Right cardiac atrium (tissue), 5 donors: ENCODE measurements at regions not wholly inside any gene's neighbourhood (a gene's known extent, or its start where the extent isn't known, plus 50 kb on each side); places are given as distances from the start of the nearest gene placed in this dataset.

Experiments
- ATAC-seq, 2 donors: fragments of 200-7000 bp; cut with Tn5 transposase; one replicate each; pipeline versions ENCODE4 v1.8.0 to v1.9.1; 2020; ENCODE audit warnings: moderate library complexity in 2 of 2, mild to moderate bottlenecking in 1 of 2
- DNase-seq, 3 donors: peaks; one replicate each; pipeline ENCODE4 v3.0.0-alpha.2; 2020
- H3K27ac ChIP-seq: one replicate; pipeline ENCODE4 v1.5.1; 2013; ENCODE audit warnings: mild to moderate bottlenecking, low read length, control low read depth, moderate library complexity
- H3K27me3 ChIP-seq: one replicate; pipeline ENCODE4 v1.6.1; 2013; ENCODE audit not compliant: control insufficient read depth, insufficient read depth
- H3K4me1 ChIP-seq: one replicate; pipeline ENCODE4 v1.6.1; 2013; ENCODE audit warnings: low read length; ENCODE audit not compliant: control insufficient read depth, insufficient read depth
- H3K4me3 ChIP-seq: one replicate; pipeline ENCODE4 v1.5.1; 2013; ENCODE audit warnings: low read length, control low read depth
- H3K9me3 ChIP-seq: one replicate; pipeline ENCODE4 v1.6.1; 2013; ENCODE audit warnings: low read length; ENCODE audit not compliant: control insufficient read depth
- WGBS: extraction: QIAGEN DNeasy Blood & Tissue Kit; methylation state at CpG from one replicate; pipeline ENCODE4 v1.1.7; 2013; 5-methylcytosine and 5-hydroxymethylcytosine counted together
- intact Hi-C, 4 donors: fragments of 100-400 bp; cut with DNase I; formaldehyde crosslinking; loops; one replicate each; pipeline versions ENCODE4 v1.11.0 to v1.14.0; 2022 to 2023
- donor health status: healthy with polysubstance abuse.
- donor health status: DM: no; HTN: yes; CAD: no.
- donor health status: DM: no; HTN: no; CAD: no.
- donor health status: DM: no; HTN: yes; CAD: no; lungs with severe emphysema.
- donor health status: DM: yes; HTN: yes; CAD: no.

- H3K27ac ChIP-seq: no peak overlapping the region
These were observed 382.1 kb downstream of the MN1 start for GRCh38 chr22:27419473-27419872.

GRCh38 chr22:27420195-27420816 is 381.2 kb downstream of the MN1 start:
- Histone ChIP-seq H3K9me3 (no peaks in the 10 kb centered on the region), H3K27me3 (no peaks in the 10 kb centered on the region), H3K4me1 (peaks cover 5% of the 10 kb centered on the region), H3K27ac (peak overlapping the region; percentile 65), H3K4me3 (no peak overlapping the region)
- peak; percentile 45 to 81 (median 68) for DNase-seq
- WGBS: 63% methylated on average over 6 of the region's 6 CpGs
- intact Hi-C loops: no loop called here
- peak; percentile 38 to 54 for ATAC-seq

More at GRCh38 chr22:27419473-27419872, 382.1 kb downstream of the MN1 start:
- Histone ChIP-seq H3K4me1 (peaks cover 5% of the 10 kb centered on the region), H3K9me3 (no peaks in the 10 kb centered on the region), H3K27me3 (no peaks in the 10 kb centered on the region), H3K4me3 (no peak overlapping the region)
- 61% methylated on average over 7 of the region's 7 CpGs for WGBS
- no peak for ATAC-seq
- DNase-seq: no peak
- intact Hi-C loops: no loop called here

GRCh38 chr22:27420817-27421361 is 380.7 kb downstream of the MN1 start:
- ATAC-seq: peak; percentile 88
- WGBS: 12% methylated on average over 27 of the region's 27 CpGs
- H3K9me3 ChIP-seq: no peaks in the 10 kb centered on the region
- DNase-seq: peak; percentile 86 to 95 (median 92)
- no peak overlapping the region for H3K27ac ChIP-seq
- peaks cover 5% of the 10 kb centered on the region for H3K4me1 ChIP-seq
- H3K4me3 ChIP-seq: no peak overlapping the region
- no peaks in the 10 kb centered on the region for H3K27me3 ChIP-seq
- intact Hi-C loops: no loop called here

GRCh38 chr22:27422442-27422841 is 379.1 kb downstream of the MN1 start:
- Histone ChIP-seq H3K9me3 (no peaks in the 10 kb centered on the region), H3K27ac (no peak overlapping the region), H3K27me3 (no peaks in the 10 kb centered on the region), H3K4me3 (no peak overlapping the region), H3K4me1 (peaks cover 5% of the 10 kb centered on the region)
- ATAC-seq (no peak), DNase-seq (no peak)
- intact Hi-C loops: no loop called here

GRCh38 chr22:27424319-27424718 is 377.2 kb downstream of the MN1 start:
- Histone ChIP-seq H3K4me3 (no peak overlapping the region), H3K27me3 (no peaks in the 10 kb centered on the region), H3K9me3 (no peaks in the 10 kb centered on the region), H3K4me1 (peaks cover 5% of the 10 kb centered on the region), H3K27ac (no peak overlapping the region)
- intact Hi-C loops: no loop called here
- ATAC-seq (no peak), DNase-seq (no peak)

- ATAC-seq (no peak), DNase-seq (no peak)
- H3K27ac ChIP-seq: no peak overlapping the region
- peaks cover 4% of the 10 kb centered on the region for H3K9me3 ChIP-seq
- H3K4me1 ChIP-seq: no peaks in the 10 kb centered on the region
- WGBS: 87% methylated on average over 10 of the region's 10 CpGs
- intact Hi-C loops: no loop called here
- no peaks in the 10 kb centered on the region for H3K27me3 ChIP-seq
- H3K4me3 ChIP-seq: no peak overlapping the region
These were observed 372.1 kb downstream of the MN1 start for GRCh38 chr22:27429476-27429875.

- Histone ChIP-seq H3K4me3 (no peak overlapping the region), H3K27ac (no peak overlapping the region), H3K4me1 (no peaks in the 10 kb centered on the region), H3K9me3 (peaks cover 4% of the 10 kb centered on the region), H3K27me3 (no peaks in the 10 kb centered on the region)
- 62% methylated on average over 7 of the region's 7 CpGs for WGBS
- no peak for ATAC-seq
- no peak for DNase-seq
- intact Hi-C loops: no loop called here
These were observed 370.5 kb downstream of the MN1 start for GRCh38 chr22:27431081-27431480.

- H3K4me1 ChIP-seq: no peaks in the 10 kb centered on the region
- WGBS: 69% methylated on average over 4 of the region's 4 CpGs
- no peaks in the 10 kb centered on the region for H3K27me3 ChIP-seq
- H3K27ac ChIP-seq: no peak overlapping the region
- no peak for DNase-seq
- peaks cover 4% of the 10 kb centered on the region for H3K9me3 ChIP-seq
- H3K4me3 ChIP-seq: no peak overlapping the region
- ATAC-seq: no peak
- intact Hi-C loops: no loop called here
These were observed 369.7 kb downstream of the MN1 start for GRCh38 chr22:27431896-27432295.

- DNase-seq (no peak), ATAC-seq (no peak)
- intact Hi-C loops: no loop called here
- peaks cover 4% of the 10 kb centered on the region for H3K9me3 ChIP-seq
- no peak overlapping the region for H3K27ac ChIP-seq
- 87% methylated on average over 1 of the region's 1 CpG for WGBS
- H3K4me3 ChIP-seq: no peak overlapping the region
- H3K4me1 ChIP-seq: peaks cover 2% of the 10 kb centered on the region
- no peaks in the 10 kb centered on the region for H3K27me3 ChIP-seq
These were observed 368.5 kb downstream of the MN1 start for GRCh38 chr22:27433099-27433498.

- Histone ChIP-seq H3K9me3 (peaks cover 4% of the 10 kb centered on the region), H3K27ac (no peak overlapping the region), H3K4me1 (peaks cover 2% of the 10 kb centered on the region), H3K4me3 (no peak overlapping the region), H3K27me3 (no peaks in the 10 kb centered on the region)
- ATAC-seq: no peak
- 82% methylated on average over 10 of the region's 10 CpGs for WGBS
- no peak for DNase-seq
- intact Hi-C loops: no loop called here
These were observed 367.9 kb downstream of the MN1 start for GRCh38 chr22:27433585-27434190.

GRCh38 chr22:27434898-27435297 is 366.7 kb downstream of the MN1 start:
- H3K9me3 ChIP-seq: peaks cover 4% of the 10 kb centered on the region
- 73% methylated on average over 10 of the region's 10 CpGs for WGBS
- DNase-seq (no peak), ATAC-seq (no peak)
- H3K4me3 ChIP-seq: no peak overlapping the region
- intact Hi-C loops: no loop called here
- no peaks in the 10 kb centered on the region for H3K27me3 ChIP-seq
- peaks cover 2% of the 10 kb centered on the region for H3K4me1 ChIP-seq
- peak overlapping the region; percentile 16 for H3K27ac ChIP-seq
